ENCODE measurements at regions not wholly inside any gene's neighbourhood (a gene's known extent, or its start where the extent isn't known, plus 50 kb on each side); places are given as distances from the start of the nearest gene placed in this dataset.

DNA sequence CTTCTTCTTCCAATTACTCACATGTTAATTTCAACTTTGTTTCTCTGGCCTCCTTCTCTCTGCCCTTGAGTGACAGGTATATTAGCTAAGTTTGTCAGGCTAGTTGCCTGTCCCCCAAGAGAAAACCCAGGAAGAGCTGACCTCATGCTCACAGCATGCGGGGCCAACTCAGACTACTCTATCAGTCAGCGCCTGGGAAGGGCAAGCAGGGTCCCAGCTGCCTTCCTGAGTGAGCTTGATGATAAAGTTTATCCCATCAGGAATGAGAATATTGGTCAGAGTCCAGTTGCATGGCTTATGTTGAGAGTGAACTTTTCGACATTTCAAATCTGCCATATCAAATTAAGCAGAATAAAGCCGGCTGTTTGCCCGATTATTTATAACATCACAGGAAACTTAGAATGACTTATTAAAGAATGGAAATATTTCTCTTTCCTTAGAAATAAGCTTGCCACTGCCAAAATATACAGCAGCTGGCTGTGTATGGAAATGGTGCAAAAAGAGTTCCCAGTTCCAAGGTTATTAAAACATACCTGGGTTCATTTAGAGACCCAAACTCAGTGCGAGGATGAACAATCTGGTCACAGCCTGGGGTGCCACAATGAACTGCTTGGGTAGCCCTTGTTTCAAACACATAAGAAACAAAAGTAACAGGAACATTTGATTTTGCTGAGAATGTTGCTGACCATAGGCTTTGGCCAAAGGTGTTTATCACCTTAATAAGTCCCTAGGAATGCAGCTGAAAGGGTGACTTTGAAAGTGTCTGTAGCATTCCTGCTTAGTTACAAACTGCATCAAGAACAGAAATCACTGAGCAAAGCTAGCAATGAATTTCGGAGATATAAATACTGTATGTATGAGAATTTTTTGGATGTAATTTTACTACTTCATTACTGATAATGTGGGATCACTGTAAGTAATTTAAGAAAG lies 1553.8 kb upstream of the FLRT2 start:
- TF ChIP-seq POLR2AphosphoS5 (IDR thresholded peaks at IDR 0.05; ENCODE audit: low read depth, low read length), result no peak
- TF ChIP-seq POLR2A (IDR thresholded peaks at IDR 0.05; ENCODE audit: low read depth, low read length), result no peak
- no peak for TF ChIP-seq TAF1 (IDR thresholded peaks at IDR 0.05; ENCODE audit: borderline replicate concordance, low read depth, low read length)
